ENCODE measurements at regions not wholly inside any gene's neighbourhood (a gene's known extent, or its start where the extent isn't known, plus 50 kb on each side); places are given as distances from the start of the nearest gene placed in this dataset.

DNA sequence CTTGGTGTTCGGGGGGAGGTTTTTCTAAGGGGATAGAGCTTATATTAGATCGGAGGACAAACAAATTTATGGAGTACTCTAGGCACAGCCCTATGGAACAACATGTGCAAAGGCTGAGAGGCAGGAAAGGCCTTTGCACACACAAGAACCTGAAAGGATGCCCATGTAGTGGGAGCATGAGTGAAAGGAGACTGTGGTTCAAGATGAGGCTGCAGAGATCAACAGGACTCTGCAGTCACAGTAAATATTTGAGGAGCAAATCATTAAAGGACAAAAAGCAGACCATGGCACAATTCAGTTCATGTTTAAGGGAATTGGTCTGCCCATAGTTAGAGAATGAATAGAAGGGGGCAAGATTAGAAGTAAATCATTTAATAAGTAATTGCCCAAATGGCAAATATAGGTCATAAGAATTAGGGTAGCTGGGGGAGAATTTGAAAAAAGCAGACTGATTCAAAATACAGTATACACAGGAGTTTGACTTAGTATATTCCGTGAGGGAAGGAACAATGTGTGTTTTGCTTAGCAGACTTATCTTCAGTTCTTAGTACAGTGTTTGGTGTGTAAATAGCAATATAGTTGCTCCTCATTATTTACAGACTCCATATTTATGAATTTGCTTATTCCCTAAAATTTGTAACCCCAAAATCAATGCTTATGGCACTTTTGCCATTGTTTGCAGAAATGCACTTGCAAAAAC is 268.1 kb downstream of the SEC16B start:
- Histone ChIP-seq H2BK5ac (ENCODE audit: low read depth, low read length, poor library complexity, severe bottlenecking) (no peak overlapping the region), H3K56ac (ENCODE audit: extremely low read depth, insufficient read depth, low read length) (no peak overlapping the region), H4K91ac (ENCODE audit: insufficient read depth, low read depth, low read length) (no peak overlapping the region), H2BK120ac (ENCODE audit: low read depth, low read length) (no peak overlapping the region), H3K4me3 (ENCODE audit: insufficient read depth, low read depth, low read length) (no peak overlapping the region), H3K79me1 (ENCODE audit: low read depth in 1 of 2, low read length in 2 of 2) (no peaks in the 10 kb centered on the region), H4K8ac (ENCODE audit: low read depth in 2 of 2, low read length in 2 of 2) (no peak overlapping the region), H4K5ac (ENCODE audit: low read depth, low read length) (no peak overlapping the region), H3K9me3 (ENCODE audit: control insufficient read depth, insufficient read depth, low read length) (no peaks in the 10 kb centered on the region), H3K4me1 (ENCODE audit: control insufficient read depth, insufficient read depth, low read length) (no peaks in the 10 kb centered on the region), H4K20me1 (ENCODE audit: insufficient read depth, low read length) (no peaks in the 10 kb centered on the region), H3K18ac (ENCODE audit: low read depth, low read length) (no peak overlapping the region), H3K27ac (ENCODE audit: insufficient read depth, low read length) (no peak overlapping the region), H3K23ac (ENCODE audit: low read depth, low read length) (no peak overlapping the region), H2AK9ac (replicated peaks; ENCODE audit: low read depth, low read length, poor library complexity) (no peak overlapping the region), H3K4ac (ENCODE audit: low read depth, low read length) (no peak overlapping the region), H3K4me2 (ENCODE audit: low read depth, low read length) (no peak overlapping the region), H3K9me1 (ENCODE audit: insufficient read depth, low read length) (no peaks in the 10 kb centered on the region), H2BK20ac (ENCODE audit: low read depth, low read length) (no peak overlapping the region), H3K9ac (ENCODE audit: low read depth, low read length) (no peak overlapping the region), H2AFZ (replicated peaks; ENCODE audit: low read length, poor library complexity) (no peak overlapping the region), H3K36me3 (ENCODE audit: control insufficient read depth, insufficient read depth, low read length) (no peaks in the 10 kb centered on the region), H2BK15ac (ENCODE audit: low read depth, low read length) (no peak overlapping the region), H2AK5ac (ENCODE audit: low read depth, low read length) (no peak overlapping the region), H3K14ac (replicated peaks; ENCODE audit: low read depth, low read length) (no peak overlapping the region), H3K27me3 (ENCODE audit: control insufficient read depth, insufficient read depth, low read length) (no peaks in the 10 kb centered on the region)
- BruUV-seq (replicated peaks), result no TSS peak
- ChIA-PET POLR2A (ENCODE audit: unreplicated experiment) (no interaction called here), CTCF (no interaction called here)
- ATAC-seq (ENCODE audit: low read depth), result no peak
- DNase-seq, result no peak
- no peak for TF ChIP-seq POLR2A (IDR thresholded peaks at IDR 0.05; ENCODE audit: low read depth, low read length)
- no peak for TF ChIP-seq CEBPB (IDR thresholded peaks at IDR 0.05; ENCODE audit: low read depth, low read length)
- TF ChIP-seq NFE2L2 (IDR thresholded peaks at IDR 0.05; ENCODE audit: low read depth, low read length), result no peak
- TF ChIP-seq MAZ (IDR thresholded peaks at IDR 0.05; ENCODE audit: borderline replicate concordance, low read depth, low read length), result no peak
- TF ChIP-seq CHD1 (IDR thresholded peaks at IDR 0.05; ENCODE audit: low read depth, low read length), result no peak
- no peak for TF ChIP-seq SMC3 (IDR thresholded peaks at IDR 0.05; ENCODE audit: low read depth, low read length)
- no peak for TF ChIP-seq RFX5 (IDR thresholded peaks at IDR 0.05; ENCODE audit: low read depth, low read length)
- no peak for TF ChIP-seq FOS (IDR thresholded peaks at IDR 0.05; ENCODE audit: low read depth, low read length)
- TF ChIP-seq, protein P1, sequence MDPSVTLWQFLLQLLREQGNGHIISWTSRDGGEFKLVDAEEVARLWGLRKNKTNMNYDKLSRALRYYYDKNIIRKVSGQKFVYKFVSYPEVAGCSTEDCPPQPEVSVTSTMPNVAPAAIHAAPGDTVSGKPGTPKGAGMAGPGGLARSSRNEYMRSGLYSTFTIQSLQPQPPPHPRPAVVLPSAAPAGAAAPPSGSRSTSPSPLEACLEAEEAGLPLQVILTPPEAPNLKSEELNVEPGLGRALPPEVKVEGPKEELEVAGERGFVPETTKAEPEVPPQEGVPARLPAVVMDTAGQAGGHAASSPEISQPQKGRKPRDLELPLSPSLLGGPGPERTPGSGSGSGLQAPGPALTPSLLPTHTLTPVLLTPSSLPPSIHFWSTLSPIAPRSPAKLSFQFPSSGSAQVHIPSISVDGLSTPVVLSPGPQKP (IDR thresholded peaks at IDR 0.05; ENCODE audit: borderline replicate concordance, low read depth, low read length), result no peak
- no peak for TF ChIP-seq MAFK (IDR thresholded peaks at IDR 0.05; ENCODE audit: low read depth, low read length)
- no peak for TF ChIP-seq RCOR1 (IDR thresholded peaks at IDR 0.05; ENCODE audit: insufficient replicate concordance, low read length)
- TF ChIP-seq, protein P2, sequence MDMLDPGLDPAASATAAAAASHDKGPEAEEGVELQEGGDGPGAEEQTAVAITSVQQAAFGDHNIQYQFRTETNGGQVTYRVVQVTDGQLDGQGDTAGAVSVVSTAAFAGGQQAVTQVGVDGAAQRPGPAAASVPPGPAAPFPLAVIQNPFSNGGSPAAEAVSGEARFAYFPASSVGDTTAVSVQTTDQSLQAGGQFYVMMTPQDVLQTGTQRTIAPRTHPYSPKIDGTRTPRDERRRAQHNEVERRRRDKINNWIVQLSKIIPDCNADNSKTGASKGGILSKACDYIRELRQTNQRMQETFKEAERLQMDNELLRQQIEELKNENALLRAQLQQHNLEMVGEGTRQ (IDR thresholded peaks at IDR 0.05; ENCODE audit: low read depth, low read length), result no peak
- in situ Hi-C loops (cut with MboI; ENCODE audit: low sequenced_read_pairs), result no loop called here
- intact Hi-C loops (cut with micrococcal nuclease), result no loop called here
- no CpG with 5 or more reads among the region's 3 CpGs for WGBS, 2 experiments (ENCODE audit: extremely low coverage in 2 of 2, insufficient read length in 1 of 2)
- dilution Hi-C loops (cut with HindIII; ENCODE audit: low sequenced_read_pairs, unreplicated experiment), result no loop called here
